H1 (cell line): ENCODE measurements at regions not wholly inside any gene's neighbourhood (a gene's known extent, or its start where the extent isn't known, plus 50 kb on each side); places are given as distances from the start of the nearest gene placed in this dataset.

Source experiments
- CBX5 ChIP-seq: fragments of 300-800, 300-1000 bp; sonication (generic); IDR thresholded peaks from 2 replicates; pipeline ENCODE4 v1.7.1; 2016; ENCODE audit warnings: antibody characterized with exemption, low read length, low read depth
- CREB1 ChIP-seq: IDR thresholded peaks from 2 replicates; pipeline ENCODE4 v1.6.1; 2012; ENCODE audit warnings: inconsistent platforms
- GTF2F1 ChIP-seq: IDR thresholded peaks from 2 replicates; pipeline ENCODE4 v1.6.1; 2012; ENCODE audit warnings: low read depth, low read length, improper control_type of control experiment, borderline replicate concordance
- PHF8 ChIP-seq: fragments of 200-600 bp; sonication (generic); conservative IDR thresholded peaks from 2 replicates; pipeline ENCODE4 v1.7.1; 2012; ENCODE audit warnings: low read depth, mild to moderate bottlenecking, inconsistent platforms, low read length, moderate library complexity
- SIN3A ChIP-seq, 2 experiments: IDR thresholded peaks in 1 of 2; conservative IDR thresholded peaks in 1 of 2; 2 replicates each; pipeline ENCODE4 v1.6.1; 2011 to 2012; ENCODE audit warnings: low read length in 2 of 2, improper control_type of control experiment in 1 of 2, low read depth in 1 of 2, mild to moderate bottlenecking in 1 of 2
- SP1 ChIP-seq: IDR thresholded peaks from 2 replicates; pipeline ENCODE4 v1.6.1; 2011; ENCODE audit warnings: low read depth, low read length
- TBP ChIP-seq: IDR thresholded peaks from 2 replicates; pipeline ENCODE4 v1.6.1; 2011; ENCODE audit warnings: low read depth, low read length, improper control_type of control experiment
- TF ChIP-seq, protein P1 (sequence below): fragments of 300-600 bp; sonication (generic); IDR thresholded peaks from 2 replicates; pipeline ENCODE4 v1.7.1; 2012; ENCODE audit warnings: low read length, moderate library complexity, mild to moderate bottlenecking, inconsistent platforms; ENCODE audit not compliant: insufficient replicate concordance
- TF ChIP-seq, protein P2 (sequence below): IDR thresholded peaks from 2 replicates; pipeline ENCODE4 v1.6.1; 2011; ENCODE audit warnings: low read depth, mild to moderate bottlenecking, low read length; ENCODE audit not compliant: insufficient read depth

DNA sequence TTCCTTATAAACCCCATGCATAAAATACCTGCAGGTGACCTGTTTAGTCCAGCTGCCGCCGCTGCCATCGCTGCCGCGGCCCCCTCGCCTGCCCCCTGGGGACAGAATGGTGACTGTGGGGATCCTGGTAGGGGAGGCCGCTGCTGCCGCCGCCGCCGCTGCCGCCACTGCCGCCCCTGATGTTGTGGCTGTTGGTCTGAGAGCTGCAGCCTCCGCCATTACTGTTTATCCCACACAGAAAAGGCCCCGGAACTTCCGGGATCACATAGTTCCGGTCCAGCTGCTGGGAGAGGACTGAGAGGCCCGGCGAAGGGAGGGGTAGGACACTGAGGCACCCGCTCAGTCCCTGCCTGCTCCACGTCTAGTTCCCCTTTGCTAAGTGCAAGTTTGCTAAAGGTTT, 244.9 kb downstream of the C12orf50 start (continued):
- TF ChIP-seq, protein P1, sequence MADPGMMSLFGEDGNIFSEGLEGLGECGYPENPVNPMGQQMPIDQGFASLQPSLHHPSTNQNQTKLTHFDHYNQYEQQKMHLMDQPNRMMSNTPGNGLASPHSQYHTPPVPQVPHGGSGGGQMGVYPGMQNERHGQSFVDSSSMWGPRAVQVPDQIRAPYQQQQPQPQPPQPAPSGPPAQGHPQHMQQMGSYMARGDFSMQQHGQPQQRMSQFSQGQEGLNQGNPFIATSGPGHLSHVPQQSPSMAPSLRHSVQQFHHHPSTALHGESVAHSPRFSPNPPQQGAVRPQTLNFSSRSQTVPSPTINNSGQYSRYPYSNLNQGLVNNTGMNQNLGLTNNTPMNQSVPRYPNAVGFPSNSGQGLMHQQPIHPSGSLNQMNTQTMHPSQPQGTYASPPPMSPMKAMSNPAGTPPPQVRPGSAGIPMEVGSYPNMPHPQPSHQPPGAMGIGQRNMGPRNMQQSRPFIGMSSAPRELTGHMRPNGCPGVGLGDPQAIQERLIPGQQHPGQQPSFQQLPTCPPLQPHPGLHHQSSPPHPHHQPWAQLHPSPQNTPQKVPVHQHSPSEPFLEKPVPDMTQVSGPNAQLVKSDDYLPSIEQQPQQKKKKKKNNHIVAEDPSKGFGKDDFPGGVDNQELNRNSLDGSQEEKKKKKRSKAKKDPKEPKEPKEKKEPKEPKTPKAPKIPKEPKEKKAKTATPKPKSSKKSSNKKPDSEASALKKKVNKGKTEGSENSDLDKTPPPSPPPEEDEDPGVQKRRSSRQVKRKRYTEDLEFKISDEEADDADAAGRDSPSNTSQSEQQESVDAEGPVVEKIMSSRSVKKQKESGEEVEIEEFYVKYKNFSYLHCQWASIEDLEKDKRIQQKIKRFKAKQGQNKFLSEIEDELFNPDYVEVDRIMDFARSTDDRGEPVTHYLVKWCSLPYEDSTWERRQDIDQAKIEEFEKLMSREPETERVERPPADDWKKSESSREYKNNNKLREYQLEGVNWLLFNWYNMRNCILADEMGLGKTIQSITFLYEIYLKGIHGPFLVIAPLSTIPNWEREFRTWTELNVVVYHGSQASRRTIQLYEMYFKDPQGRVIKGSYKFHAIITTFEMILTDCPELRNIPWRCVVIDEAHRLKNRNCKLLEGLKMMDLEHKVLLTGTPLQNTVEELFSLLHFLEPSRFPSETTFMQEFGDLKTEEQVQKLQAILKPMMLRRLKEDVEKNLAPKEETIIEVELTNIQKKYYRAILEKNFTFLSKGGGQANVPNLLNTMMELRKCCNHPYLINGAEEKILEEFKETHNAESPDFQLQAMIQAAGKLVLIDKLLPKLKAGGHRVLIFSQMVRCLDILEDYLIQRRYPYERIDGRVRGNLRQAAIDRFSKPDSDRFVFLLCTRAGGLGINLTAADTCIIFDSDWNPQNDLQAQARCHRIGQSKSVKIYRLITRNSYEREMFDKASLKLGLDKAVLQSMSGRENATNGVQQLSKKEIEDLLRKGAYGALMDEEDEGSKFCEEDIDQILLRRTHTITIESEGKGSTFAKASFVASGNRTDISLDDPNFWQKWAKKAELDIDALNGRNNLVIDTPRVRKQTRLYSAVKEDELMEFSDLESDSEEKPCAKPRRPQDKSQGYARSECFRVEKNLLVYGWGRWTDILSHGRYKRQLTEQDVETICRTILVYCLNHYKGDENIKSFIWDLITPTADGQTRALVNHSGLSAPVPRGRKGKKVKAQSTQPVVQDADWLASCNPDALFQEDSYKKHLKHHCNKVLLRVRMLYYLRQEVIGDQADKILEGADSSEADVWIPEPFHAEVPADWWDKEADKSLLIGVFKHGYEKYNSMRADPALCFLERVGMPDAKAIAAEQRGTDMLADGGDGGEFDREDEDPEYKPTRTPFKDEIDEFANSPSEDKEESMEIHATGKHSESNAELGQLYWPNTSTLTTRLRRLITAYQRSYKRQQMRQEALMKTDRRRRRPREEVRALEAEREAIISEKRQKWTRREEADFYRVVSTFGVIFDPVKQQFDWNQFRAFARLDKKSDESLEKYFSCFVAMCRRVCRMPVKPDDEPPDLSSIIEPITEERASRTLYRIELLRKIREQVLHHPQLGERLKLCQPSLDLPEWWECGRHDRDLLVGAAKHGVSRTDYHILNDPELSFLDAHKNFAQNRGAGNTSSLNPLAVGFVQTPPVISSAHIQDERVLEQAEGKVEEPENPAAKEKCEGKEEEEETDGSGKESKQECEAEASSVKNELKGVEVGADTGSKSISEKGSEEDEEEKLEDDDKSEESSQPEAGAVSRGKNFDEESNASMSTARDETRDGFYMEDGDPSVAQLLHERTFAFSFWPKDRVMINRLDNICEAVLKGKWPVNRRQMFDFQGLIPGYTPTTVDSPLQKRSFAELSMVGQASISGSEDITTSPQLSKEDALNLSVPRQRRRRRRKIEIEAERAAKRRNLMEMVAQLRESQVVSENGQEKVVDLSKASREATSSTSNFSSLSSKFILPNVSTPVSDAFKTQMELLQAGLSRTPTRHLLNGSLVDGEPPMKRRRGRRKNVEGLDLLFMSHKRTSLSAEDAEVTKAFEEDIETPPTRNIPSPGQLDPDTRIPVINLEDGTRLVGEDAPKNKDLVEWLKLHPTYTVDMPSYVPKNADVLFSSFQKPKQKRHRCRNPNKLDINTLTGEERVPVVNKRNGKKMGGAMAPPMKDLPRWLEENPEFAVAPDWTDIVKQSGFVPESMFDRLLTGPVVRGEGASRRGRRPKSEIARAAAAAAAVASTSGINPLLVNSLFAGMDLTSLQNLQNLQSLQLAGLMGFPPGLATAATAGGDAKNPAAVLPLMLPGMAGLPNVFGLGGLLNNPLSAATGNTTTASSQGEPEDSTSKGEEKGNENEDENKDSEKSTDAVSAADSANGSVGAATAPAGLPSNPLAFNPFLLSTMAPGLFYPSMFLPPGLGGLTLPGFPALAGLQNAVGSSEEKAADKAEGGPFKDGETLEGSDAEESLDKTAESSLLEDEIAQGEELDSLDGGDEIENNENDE = no peak
- no peak for TF ChIP-seq CBX5
- TF ChIP-seq CREB1 = no peak
- no peak for TF ChIP-seq TBP
- no peak for TF ChIP-seq GTF2F1
- TF ChIP-seq, protein P2, sequence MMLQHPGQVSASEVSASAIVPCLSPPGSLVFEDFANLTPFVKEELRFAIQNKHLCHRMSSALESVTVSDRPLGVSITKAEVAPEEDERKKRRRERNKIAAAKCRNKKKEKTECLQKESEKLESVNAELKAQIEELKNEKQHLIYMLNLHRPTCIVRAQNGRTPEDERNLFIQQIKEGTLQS = no peak
- no peak for TF ChIP-seq SP1
- TF ChIP-seq PHF8 = no peak
- TF ChIP-seq SIN3A (conservative IDR thresholded peaks at IDR 0.05 in 1 of 2, IDR thresholded peaks at IDR 0.05 in 1 of 2; ENCODE audit: low read depth in 1 of 2, low read length in 2 of 2) = no peak
